Lower lobe of right lung (tissue), 2 donors: ENCODE measurements at regions not wholly inside any gene's neighbourhood (a gene's known extent, or its start where the extent isn't known, plus 50 kb on each side); places are given as distances from the start of the nearest gene placed in this dataset.

Experiments
- ATAC-seq, 2 donors: fragments of 200-7000 bp; cut with Tn5 transposase; one replicate each; pipeline ENCODE4 v1.9.1; 2020 to 2022; ENCODE audit warnings: mild to moderate bottlenecking in 2 of 2, moderate library complexity in 2 of 2
- DNase-seq: peaks from one replicate; pipeline ENCODE4 v3.0.0-alpha.2; 2020
- H3K27ac ChIP-seq: fragments of 200-600 bp; one replicate; pipeline ENCODE4 v1.8.0; 2022
- H3K27me3 ChIP-seq: fragments of 200-600 bp; one replicate; pipeline ENCODE4 v1.8.0; 2022; ENCODE audit warnings: low read depth
- H3K36me3 ChIP-seq: fragments of 200-600 bp; one replicate; pipeline ENCODE4 v1.8.0; 2022; ENCODE audit warnings: mild to moderate bottlenecking
- H3K4me1 ChIP-seq: fragments of 200-600 bp; one replicate; pipeline ENCODE4 v1.8.0; 2022
- H3K4me3 ChIP-seq: fragments of 200-600 bp; one replicate; pipeline ENCODE4 v1.8.0; 2022; ENCODE audit warnings: mild to moderate bottlenecking
- H3K9me3 ChIP-seq: fragments of 200-600 bp; one replicate; pipeline ENCODE4 v1.8.0; 2022
- intact Hi-C: fragments of 100-400 bp; cut with DNase I; formaldehyde crosslinking; loops from one replicate; pipeline ENCODE4 v1.11.0; 2022
- TF ChIP-seq, protein P1 (sequence below): fragments of 200-600 bp; IDR thresholded peaks from one replicate; pipeline ENCODE4 v1.8.0; 2022; ENCODE audit warnings: antibody characterized with exemption, mild to moderate bottlenecking
- donor health status: DM: no; HTN: yes; CAD: no; lungs with severe emphysema.

DNA sequence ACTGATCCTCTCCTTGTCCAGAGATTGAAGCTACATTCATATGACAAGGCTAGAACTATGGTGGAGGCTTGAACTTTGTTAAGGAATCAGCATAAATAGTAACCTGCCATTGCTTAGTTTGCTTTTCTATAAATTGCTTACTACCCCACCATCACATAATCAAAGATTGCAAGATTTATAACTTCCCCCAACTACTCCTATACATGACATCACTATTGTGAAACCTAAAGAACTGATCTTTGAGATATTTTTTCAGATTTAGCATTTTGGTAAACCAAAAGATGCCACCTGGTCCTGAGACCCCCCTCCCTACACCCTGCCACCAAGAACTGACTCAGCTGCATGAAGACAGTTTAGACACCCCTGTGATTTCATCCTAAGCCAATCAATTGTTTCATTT, 385.3 kb downstream of the CDC5L start:
- Histone ChIP-seq H3K27ac (no peak overlapping the region), H3K4me3 (no peak overlapping the region), H3K9me3 (no peaks in the 10 kb centered on the region), H3K36me3 (no peaks in the 10 kb centered on the region), H3K27me3 (no peaks in the 10 kb centered on the region), H3K4me1 (no peaks in the 10 kb centered on the region)
- TF ChIP-seq, protein P1, sequence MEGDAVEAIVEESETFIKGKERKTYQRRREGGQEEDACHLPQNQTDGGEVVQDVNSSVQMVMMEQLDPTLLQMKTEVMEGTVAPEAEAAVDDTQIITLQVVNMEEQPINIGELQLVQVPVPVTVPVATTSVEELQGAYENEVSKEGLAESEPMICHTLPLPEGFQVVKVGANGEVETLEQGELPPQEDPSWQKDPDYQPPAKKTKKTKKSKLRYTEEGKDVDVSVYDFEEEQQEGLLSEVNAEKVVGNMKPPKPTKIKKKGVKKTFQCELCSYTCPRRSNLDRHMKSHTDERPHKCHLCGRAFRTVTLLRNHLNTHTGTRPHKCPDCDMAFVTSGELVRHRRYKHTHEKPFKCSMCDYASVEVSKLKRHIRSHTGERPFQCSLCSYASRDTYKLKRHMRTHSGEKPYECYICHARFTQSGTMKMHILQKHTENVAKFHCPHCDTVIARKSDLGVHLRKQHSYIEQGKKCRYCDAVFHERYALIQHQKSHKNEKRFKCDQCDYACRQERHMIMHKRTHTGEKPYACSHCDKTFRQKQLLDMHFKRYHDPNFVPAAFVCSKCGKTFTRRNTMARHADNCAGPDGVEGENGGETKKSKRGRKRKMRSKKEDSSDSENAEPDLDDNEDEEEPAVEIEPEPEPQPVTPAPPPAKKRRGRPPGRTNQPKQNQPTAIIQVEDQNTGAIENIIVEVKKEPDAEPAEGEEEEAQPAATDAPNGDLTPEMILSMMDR, result no peak
- intact Hi-C loops, result no loop called here
- DNase-seq (no peak), ATAC-seq (no peak)

DNA sequence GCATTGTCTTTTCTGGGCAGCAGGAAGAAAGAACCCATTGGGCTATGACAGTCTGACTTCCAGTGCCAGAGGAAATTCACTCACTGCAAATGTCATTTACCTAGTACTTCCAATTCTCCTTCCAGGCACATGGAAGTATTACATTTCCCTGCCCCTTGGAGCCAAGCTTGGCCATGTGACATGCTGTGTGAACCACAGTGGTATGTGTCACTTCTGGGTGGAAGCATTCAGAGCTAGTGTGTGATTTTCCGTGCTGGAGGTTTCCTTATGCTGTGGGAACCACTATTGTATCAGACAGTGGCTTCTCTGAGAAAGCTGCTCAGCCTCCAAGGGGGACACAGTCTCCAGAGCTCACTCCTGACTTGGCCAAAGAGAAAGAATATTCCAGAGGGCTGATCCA, 387.6 kb downstream of the CDC5L start:
- H3K27ac ChIP-seq, result no peak overlapping the region
- no peaks in the 10 kb centered on the region for H3K27me3 ChIP-seq
- ATAC-seq (no peak), DNase-seq (no peak)
- no peaks in the 10 kb centered on the region for H3K36me3 ChIP-seq
- no peaks in the 10 kb centered on the region for H3K9me3 ChIP-seq
- intact Hi-C loops, result no loop called here
- H3K4me3 ChIP-seq, result no peak overlapping the region
- H3K4me1 ChIP-seq, result no peaks in the 10 kb centered on the region
- TF ChIP-seq, protein P1, result no peak

DNA sequence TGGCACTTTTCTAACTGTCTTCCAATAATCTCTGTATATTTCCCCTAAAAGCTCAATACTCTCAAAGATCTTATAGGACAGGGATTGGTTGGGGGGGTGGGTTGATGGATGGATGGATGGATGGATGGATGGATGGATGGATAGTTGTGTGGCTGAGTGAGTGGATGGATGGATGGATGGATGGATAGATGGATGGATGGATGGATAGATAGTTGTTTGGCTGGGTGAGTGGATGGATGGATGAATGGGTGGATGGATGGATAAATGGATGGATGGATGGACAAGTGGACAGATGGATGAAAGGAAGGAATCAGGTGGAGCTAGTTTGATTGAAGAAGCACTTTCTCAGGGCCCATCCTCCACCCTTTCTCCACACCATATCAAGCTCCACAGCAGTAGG, 388.8 kb downstream of the CDC5L start:
- Histone ChIP-seq H3K4me1 (no peaks in the 10 kb centered on the region), H3K9me3 (no peaks in the 10 kb centered on the region), H3K27ac (no peak overlapping the region), H3K36me3 (no peaks in the 10 kb centered on the region), H3K4me3 (no peak overlapping the region), H3K27me3 (no peaks in the 10 kb centered on the region)
- no peak for DNase-seq
- intact Hi-C loops, result no loop called here
- ATAC-seq, result no peak
- TF ChIP-seq, protein P1, result no peak

DNA sequence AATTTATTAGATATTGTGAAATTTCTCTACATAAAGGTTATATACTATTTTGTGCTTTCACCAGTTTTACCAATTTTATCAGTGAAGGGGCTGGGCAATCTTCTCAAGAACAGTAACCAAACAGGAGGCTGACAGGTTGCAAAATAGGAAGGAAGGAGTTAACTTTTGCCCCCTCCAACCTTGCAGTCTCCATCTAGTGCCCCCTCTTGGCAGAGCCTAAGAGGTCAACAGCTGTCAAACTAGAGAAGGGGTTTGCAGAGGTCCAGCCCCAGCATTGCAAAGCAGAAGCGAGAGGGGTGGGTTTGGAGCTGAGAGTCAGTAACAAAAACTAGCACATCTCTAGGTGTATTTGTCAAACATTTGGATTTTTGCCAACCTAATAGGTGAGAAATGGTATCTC, 391.0 kb downstream of the CDC5L start:
- no peak for ATAC-seq
- Histone ChIP-seq H3K27me3 (no peaks in the 10 kb centered on the region), H3K36me3 (no peaks in the 10 kb centered on the region), H3K27ac (no peak overlapping the region), H3K4me3 (no peak overlapping the region), H3K4me1 (no peaks in the 10 kb centered on the region), H3K9me3 (no peaks in the 10 kb centered on the region)
- TF ChIP-seq, protein P1, result no peak
- DNase-seq, result no peak
- intact Hi-C loops, result no loop called here
